H1 (cell line): ENCODE measurements at regions not wholly inside any gene's neighbourhood (a gene's known extent, or its start where the extent isn't known, plus 50 kb on each side); places are given as distances from the start of the nearest gene placed in this dataset.

Source experiments
- CTCF ChIA-PET: fragments of 300-600 bp; sonication (Branson Sonifier 250); formaldehyde crosslinking; loops from one replicate; lab custom pipeline; 2021; ENCODE audit not compliant: partially characterized antibody; lab: Charles Lee
- POLR2A ChIA-PET: fragments of 300-600 bp; sonication (Branson Sonifier 250); formaldehyde crosslinking; loops from one replicate; lab custom pipeline; 2021; ENCODE audit warnings: inconsistent platforms; ENCODE audit not compliant: partially characterized antibody; lab: Charles Lee
- DNase-seq, 2 experiments: peaks; one replicate each; pipeline versions ENCODE4 v3.0.0 to v3.0.0-alpha.2; 2010 to 2022; ENCODE audit warnings: low spot score in 2 of 2, low read depth in 1 of 2, mixed read lengths in 1 of 2
- FAIRE-seq: peaks from 2 replicates; lab custom pipeline; 2011; peaks lifted over from hg19 to GRCh38; lab: Jason Lieb, UNC
- H2AFZ ChIP-seq: 2 replicates; pipeline ENCODE4 v1.8.1; 2012; ENCODE audit warnings: low read length, inconsistent platforms
- H2AK5ac ChIP-seq: 2 replicates; pipeline ENCODE4 v1.6.1; 2013; ENCODE audit warnings: low read depth, low read length
- H2BK120ac ChIP-seq: replicated peaks from 2 replicates; pipeline ENCODE3; 2013; ENCODE audit warnings: low read depth, low read length, inconsistent platforms
- H2BK12ac ChIP-seq: 2 replicates; pipeline ENCODE4 v1.6.1; 2013; ENCODE audit warnings: low read depth, low read length
- H2BK15ac ChIP-seq: 2 replicates; pipeline ENCODE4 v1.6.1; 2013; ENCODE audit warnings: low read length
- H2BK20ac ChIP-seq: 2 replicates; pipeline ENCODE4 v1.6.1; 2013; ENCODE audit warnings: low read length
- H2BK5ac ChIP-seq: 2 replicates; pipeline ENCODE4 v1.6.1; 2013; ENCODE audit warnings: low read depth, low read length
- H3K14ac ChIP-seq: 2 replicates; pipeline ENCODE4 v1.6.1; 2013; ENCODE audit warnings: inconsistent platforms; ENCODE audit not compliant: insufficient read length
- H3K18ac ChIP-seq: 2 replicates; pipeline ENCODE4 v1.6.1; 2013; ENCODE audit warnings: low read length; ENCODE audit errors: extremely low read depth
- H3K23ac ChIP-seq: 2 replicates; pipeline ENCODE4 v1.6.1; 2013; ENCODE audit warnings: inconsistent platforms; ENCODE audit not compliant: insufficient read length
- H3K23me2 ChIP-seq: 2 replicates; pipeline ENCODE4 v1.6.1; 2013; ENCODE audit warnings: low read depth, low read length
- H3K27ac ChIP-seq: 2 replicates; pipeline ENCODE4 v1.6.1; 2011; ENCODE audit warnings: low read depth, low read length, inconsistent platforms
- H3K27me3 ChIP-seq, 4 experiments: replicated peaks in 1 of 4; 1 replicate in 1 of 4; 2 replicates in 3 of 4; pipeline versions ENCODE4 v1.6.1 to v1.8.1; 2011 to 2013; ENCODE audit warnings: low read length in 3 of 4, mild to moderate bottlenecking in 3 of 4, inconsistent platforms in 2 of 4, mixed read lengths in 2 of 4, moderate library complexity in 1 of 4; ENCODE audit not compliant: control insufficient read depth in 3 of 4, insufficient read depth in 3 of 4; ENCODE audit errors: extremely low read depth in 1 of 4
- H3K36me3 ChIP-seq, 4 experiments: 2 replicates each; pipeline versions ENCODE4 v1.6.1 to v1.8.1; 2011 to 2013; ENCODE audit warnings: mild to moderate bottlenecking in 4 of 4, low read length in 3 of 4, moderate library complexity in 2 of 4, control low read depth in 1 of 4, inconsistent platforms in 1 of 4; ENCODE audit not compliant: insufficient read depth in 4 of 4, control insufficient read depth in 2 of 4
- H3K4ac ChIP-seq: replicated peaks from 2 replicates; pipeline ENCODE3; 2013; ENCODE audit warnings: low read length, low read depth, mixed read lengths, inconsistent platforms; ENCODE audit not compliant: insufficient read length
- H3K4me1 ChIP-seq, 4 experiments: replicated peaks in 1 of 4; 1 replicate in 1 of 4; 2 replicates in 3 of 4; pipeline versions ENCODE4 v1.6.1 to v1.8.1; 2011 to 2013; ENCODE audit warnings: low read length in 3 of 4, inconsistent platforms in 2 of 4, mixed read lengths in 1 of 4; ENCODE audit not compliant: insufficient read depth in 4 of 4, control insufficient read depth in 3 of 4
- H3K4me2 ChIP-seq, 2 experiments: 2 replicates each; pipeline versions ENCODE4 v1.6.1 to v1.8.1; 2011 to 2013; ENCODE audit warnings: low read depth in 2 of 2, low read length in 2 of 2, control low read depth in 1 of 2, inconsistent platforms in 1 of 2, mild to moderate bottlenecking in 1 of 2; ENCODE audit not compliant: insufficient read depth in 1 of 2
- H3K4me3 ChIP-seq, 4 experiments: fragments of 200-600, 300-600 bp in 1 of 4; sonication (generic), shearing (Covaris generic), sonication (Bioruptor Twin) in 1 of 4; 2 replicates each; pipeline versions ENCODE4 v1.5.1 to v1.8.1; 2011 to 2016; ENCODE audit warnings: low read length in 4 of 4, low read depth in 3 of 4, control low read depth in 2 of 4, inconsistent platforms in 2 of 4, mild to moderate bottlenecking in 2 of 4, mixed read lengths in 1 of 4, moderate library complexity in 1 of 4; ENCODE audit not compliant: insufficient read depth in 2 of 4; ENCODE audit errors: extremely low read depth in 1 of 4
- H3K56ac ChIP-seq: replicated peaks from 2 replicates; pipeline ENCODE3; 2013; ENCODE audit warnings: low read depth, mild to moderate bottlenecking, mixed read lengths, low read length, inconsistent platforms; ENCODE audit not compliant: insufficient read length
- H3K79me1 ChIP-seq: 2 replicates; pipeline ENCODE4 v1.6.1; 2013; ENCODE audit warnings: low read depth, low read length, control low read depth
- H3K79me2 ChIP-seq, 2 experiments: 2 replicates each; pipeline versions ENCODE4 v1.6.1 to v1.8.1; 2012 to 2013; ENCODE audit warnings: low read length in 2 of 2, mild to moderate bottlenecking in 2 of 2, inconsistent platforms in 1 of 2; ENCODE audit not compliant: insufficient read depth in 2 of 2, control insufficient read depth in 1 of 2
- H3K9ac ChIP-seq, 4 experiments: replicated peaks in 1 of 4; 1 replicate in 1 of 4; 2 replicates in 3 of 4; pipeline versions ENCODE4 v1.6.1 to v1.8.1; 2011 to 2013; ENCODE audit warnings: low read depth in 3 of 4, low read length in 3 of 4, control low read depth in 2 of 4, mild to moderate bottlenecking in 2 of 4, moderate library complexity in 2 of 4, inconsistent platforms in 1 of 4; ENCODE audit errors: extremely low read depth in 1 of 4
- H3K9me3 ChIP-seq, 2 experiments: 2 replicates each; pipeline versions ENCODE4 v1.6.1 to v1.8.1; 2012 to 2013; ENCODE audit warnings: mild to moderate bottlenecking in 2 of 2, moderate library complexity in 2 of 2, control low read depth in 1 of 2, inconsistent platforms in 1 of 2, low read depth in 1 of 2, low read length in 1 of 2, mixed read lengths in 1 of 2; ENCODE audit not compliant: insufficient read depth in 2 of 2
- H4K20me1 ChIP-seq, 2 experiments: replicated peaks in 1 of 2; 2 replicates each; pipeline versions ENCODE3 to v1.8.1; 2011 to 2013; ENCODE audit warnings: inconsistent platforms in 2 of 2, low read length in 2 of 2, mild to moderate bottlenecking in 1 of 2; ENCODE audit not compliant: insufficient read depth in 2 of 2, control insufficient read depth in 1 of 2
- H4K5ac ChIP-seq: 2 replicates; pipeline ENCODE4 v1.6.1; 2013; ENCODE audit warnings: low read length, low read depth, mixed read lengths, inconsistent platforms; ENCODE audit not compliant: insufficient read length
- H4K8ac ChIP-seq: 2 replicates; pipeline ENCODE4 v1.8.0; 2013; ENCODE audit warnings: mild to moderate bottlenecking, moderate library complexity, low read length, inconsistent platforms; ENCODE audit not compliant: insufficient read depth; ENCODE audit errors: extremely low read depth
- H4K91ac ChIP-seq: replicated peaks from 2 replicates; pipeline ENCODE3; 2013; ENCODE audit warnings: low read length, mixed read lengths, inconsistent platforms; ENCODE audit not compliant: insufficient read length
- ASH2L ChIP-seq: fragments of 200-600, 300-600 bp; sonication (generic); IDR thresholded peaks from one replicate; pipeline ENCODE4 v1.7.1; 2017; ENCODE audit warnings: low read length
- CBX8 ChIP-seq: fragments of 300-800, 300-1000 bp; sonication (generic); IDR thresholded peaks from 2 replicates; pipeline ENCODE4 v1.7.1; 2016; ENCODE audit warnings: low read depth, low read length, borderline replicate concordance
- EGR1 ChIP-seq: IDR thresholded peaks from 2 replicates; pipeline ENCODE4 v1.6.1; 2011; ENCODE audit warnings: low read depth, low read length, borderline replicate concordance
- KDM4A ChIP-seq: IDR thresholded peaks from one replicate; pipeline ENCODE4 v1.7.1; 2012; ENCODE audit warnings: low read depth, mild to moderate bottlenecking, moderate library complexity, low read length, inconsistent platforms; ENCODE audit not compliant: severe bottlenecking
- NRF1 ChIP-seq: IDR thresholded peaks from 2 replicates; pipeline ENCODE4 v1.6.1; 2011; ENCODE audit warnings: mild to moderate bottlenecking, low read depth, low read length, improper control_type of control experiment
- RAD21 ChIP-seq, 2 experiments: IDR thresholded peaks in 1 of 2; conservative IDR thresholded peaks in 1 of 2; 2 replicates each; pipeline ENCODE4 v1.6.1; 2011; ENCODE audit warnings: low read depth in 2 of 2, low read length in 2 of 2, improper control_type of control experiment in 1 of 2, inconsistent platforms in 1 of 2, mild to moderate bottlenecking in 1 of 2, moderate library complexity in 1 of 2
- RNF2 ChIP-seq: fragments of 200-900, 300-1000 bp; sonication (generic); IDR thresholded peaks from 2 replicates; pipeline ENCODE4 v1.7.1; 2016; ENCODE audit warnings: borderline replicate concordance, low read depth, mild to moderate bottlenecking, antibody characterized with exemption, low read length; ENCODE audit not compliant: poor library complexity, severe bottlenecking; ENCODE audit errors: missing control alignments
- RXRA ChIP-seq: IDR thresholded peaks from 2 replicates; pipeline ENCODE4 v1.6.1; 2011; ENCODE audit warnings: low read depth, mild to moderate bottlenecking, low read length, moderate library complexity; ENCODE audit not compliant: insufficient read depth
- SRF ChIP-seq: IDR thresholded peaks from 2 replicates; pipeline ENCODE4 v1.6.1; 2011; ENCODE audit warnings: mild to moderate bottlenecking, low read depth, low read length, moderate library complexity
- TAF7 ChIP-seq: optimal IDR thresholded peaks from 2 replicates; pipeline ENCODE3; 2011; ENCODE audit warnings: low read depth, mild to moderate bottlenecking, inconsistent platforms, low read length, moderate library complexity, borderline replicate concordance
- USF2 ChIP-seq: IDR thresholded peaks from 2 replicates; pipeline ENCODE4 v1.6.1; 2011; ENCODE audit warnings: low read length, improper control_type of control experiment
- YY1 ChIP-seq: IDR thresholded peaks from 2 replicates; pipeline ENCODE4 v1.6.1; 2011; ENCODE audit warnings: low read depth, mild to moderate bottlenecking, low read length

- Histone ChIP-seq H2BK20ac (no peak overlapping the region), H3K4me1 (no peaks in the 10 kb centered on the region), H2BK120ac (no peak overlapping the region), H3K4me2 (no peak overlapping the region), H3K23me2 (no peaks in the 10 kb centered on the region), H3K4ac (no peak overlapping the region), H4K5ac (no peak overlapping the region), H3K79me2 (no peaks in the 10 kb centered on the region), H3K27ac (no peak overlapping the region), H3K27me3 (no peaks in the 10 kb centered on the region), H2BK5ac (no peak overlapping the region), H3K4me3 (no peak overlapping the region), H2BK15ac (no peak overlapping the region), H3K79me1 (no peaks in the 10 kb centered on the region), H4K8ac (no peak overlapping the region), H3K18ac (no peak overlapping the region), H4K91ac (no peak overlapping the region), H2AK5ac (no peak overlapping the region), H3K9me3 (peaks cover 0 to 3% of the 10 kb centered on the region in 2 experiments; a peak in 1 of 4 replicates), H3K23ac (no peak overlapping the region), H2BK12ac (no peak overlapping the region), H2AFZ (no peak overlapping the region), H3K9ac (no peak overlapping the region), H3K36me3 (no peaks in the 10 kb centered on the region), H4K20me1 (no peaks in the 10 kb centered on the region), H3K14ac (no peak overlapping the region), H3K56ac (no peak overlapping the region)
- DNase-seq (no peak), FAIRE-seq (no peak)
- POLR2A ChIA-PET = no interaction called here
- CTCF ChIA-PET = no interaction called here
- TF ChIP-seq YY1 = no peak
- no peak for TF ChIP-seq TAF7
- no peak for TF ChIP-seq USF2
- no peak for TF ChIP-seq CBX8
- TF ChIP-seq ASH2L = no peak
- TF ChIP-seq EGR1 = no peak
- no peak for TF ChIP-seq NRF1
- no peak for TF ChIP-seq RXRA
- no peak for TF ChIP-seq RAD21 (IDR thresholded peaks at IDR 0.05 in 1 of 2, conservative IDR thresholded peaks at IDR 0.05 in 1 of 2; ENCODE audit: low read depth in 2 of 2, low read length in 2 of 2)
- TF ChIP-seq KDM4A = no peak
- TF ChIP-seq SRF = no peak
- no peak for TF ChIP-seq RNF2
Measured at GRCh38 chr18:34108206-34108605, 116.5 kb downstream of the NOL4 start.
